Loucy (cell line): ENCODE measurements at regions not wholly inside any gene's neighbourhood (a gene's known extent, or its start where the extent isn't known, plus 50 kb on each side); places are given as distances from the start of the nearest gene placed in this dataset.
A peak's percentile ranks its signal among the peaks of the same experiment; 100 is the strongest.

Experiments used
- EZH2phosphoT487 ChIP-seq: fragments of 200-600 bp; IDR thresholded peaks from 2 replicates; pipeline ENCODE4 v1.6.1; 2018; ENCODE audit warnings: antibody characterized with exemption, mild to moderate bottlenecking, moderate library complexity, borderline replicate concordance
- TF ChIP-seq, protein P1 (sequence below): fragments of 200-600 bp; sonication (generic); conservative IDR thresholded peaks from 2 replicates; pipeline ENCODE4 v1.5.1; 2014; ENCODE audit warnings: mild to moderate bottlenecking, antibody characterized with exemption, low read length

DNA sequence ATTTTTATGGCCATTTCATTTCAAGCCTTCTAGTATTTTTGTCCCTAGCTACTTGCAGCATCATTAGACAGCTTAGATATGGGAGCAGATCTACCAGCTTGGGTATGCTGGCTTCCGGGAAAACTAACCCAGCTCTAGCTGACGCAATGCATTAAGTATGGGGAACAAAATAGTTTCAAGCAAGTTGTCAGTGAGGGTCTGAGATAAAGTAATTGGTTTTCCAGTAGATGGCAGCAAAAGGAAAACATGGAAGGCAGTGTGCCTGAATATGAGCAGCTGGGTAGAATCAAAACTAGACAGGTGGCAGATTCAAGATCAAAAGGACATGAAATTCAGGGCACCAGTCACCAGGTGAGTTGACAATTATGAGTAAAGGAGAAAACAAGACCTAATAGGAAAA is 340.9 kb upstream of the CTSO start:
- TF ChIP-seq, protein P1, sequence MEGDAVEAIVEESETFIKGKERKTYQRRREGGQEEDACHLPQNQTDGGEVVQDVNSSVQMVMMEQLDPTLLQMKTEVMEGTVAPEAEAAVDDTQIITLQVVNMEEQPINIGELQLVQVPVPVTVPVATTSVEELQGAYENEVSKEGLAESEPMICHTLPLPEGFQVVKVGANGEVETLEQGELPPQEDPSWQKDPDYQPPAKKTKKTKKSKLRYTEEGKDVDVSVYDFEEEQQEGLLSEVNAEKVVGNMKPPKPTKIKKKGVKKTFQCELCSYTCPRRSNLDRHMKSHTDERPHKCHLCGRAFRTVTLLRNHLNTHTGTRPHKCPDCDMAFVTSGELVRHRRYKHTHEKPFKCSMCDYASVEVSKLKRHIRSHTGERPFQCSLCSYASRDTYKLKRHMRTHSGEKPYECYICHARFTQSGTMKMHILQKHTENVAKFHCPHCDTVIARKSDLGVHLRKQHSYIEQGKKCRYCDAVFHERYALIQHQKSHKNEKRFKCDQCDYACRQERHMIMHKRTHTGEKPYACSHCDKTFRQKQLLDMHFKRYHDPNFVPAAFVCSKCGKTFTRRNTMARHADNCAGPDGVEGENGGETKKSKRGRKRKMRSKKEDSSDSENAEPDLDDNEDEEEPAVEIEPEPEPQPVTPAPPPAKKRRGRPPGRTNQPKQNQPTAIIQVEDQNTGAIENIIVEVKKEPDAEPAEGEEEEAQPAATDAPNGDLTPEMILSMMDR: peak; percentile 48
- no peak for TF ChIP-seq EZH2phosphoT487
